ENCODE measurements at regions not wholly inside any gene's neighbourhood (a gene's known extent, or its start where the extent isn't known, plus 50 kb on each side); places are given as distances from the start of the nearest gene placed in this dataset.

DNA sequence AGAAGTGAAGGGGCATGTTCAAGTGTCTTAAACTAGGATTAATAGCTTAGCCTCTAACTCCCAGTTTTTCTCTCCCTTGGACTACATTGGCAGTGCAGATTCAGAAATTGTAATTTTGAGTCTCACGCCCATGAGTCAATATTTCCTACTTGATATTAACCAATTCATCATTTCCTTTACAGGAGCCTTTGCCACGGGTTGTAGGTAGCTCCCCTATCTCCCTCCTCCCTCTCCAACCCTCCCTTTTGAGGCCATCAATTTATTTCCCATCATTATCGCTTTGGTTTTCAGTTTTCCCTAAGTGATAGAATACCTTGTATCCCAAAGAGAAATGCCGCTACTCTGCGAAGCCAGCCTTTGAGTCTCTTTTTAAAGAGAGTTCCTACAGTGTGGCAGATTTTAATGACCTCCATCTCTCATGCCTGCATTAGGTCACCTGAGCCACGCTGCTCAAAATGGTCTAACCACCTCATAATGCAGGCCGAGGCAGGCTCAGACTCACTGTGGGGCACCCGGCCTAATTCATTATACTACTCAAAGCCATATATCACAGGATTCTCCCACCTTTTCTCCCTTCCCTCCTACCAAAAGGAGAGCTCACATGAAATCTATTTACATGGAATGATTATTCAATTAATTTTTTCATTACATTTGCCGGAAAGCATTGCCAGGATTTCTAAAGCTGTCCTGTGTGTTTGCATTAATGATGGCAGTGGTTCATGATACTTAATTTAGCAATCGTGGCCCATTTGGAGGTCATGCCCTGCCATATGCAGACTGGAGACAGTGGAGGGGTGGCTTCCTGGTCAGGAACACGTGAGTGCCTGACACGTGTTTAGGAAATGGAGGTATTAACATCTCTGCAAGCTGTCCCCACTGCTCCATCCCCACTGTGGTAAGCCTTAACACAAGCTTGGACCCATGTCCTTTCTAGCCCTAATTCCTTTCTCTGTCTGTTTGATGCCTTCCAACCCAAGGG lies 448.2 kb upstream of the AUTS2 start:
- H3K4me3 ChIP-seq (ENCODE audit: low read depth, low read length): no peak overlapping the region
- no peak for DNase-seq
- no peaks in the 10 kb centered on the region for H3K36me3 ChIP-seq

DNA sequence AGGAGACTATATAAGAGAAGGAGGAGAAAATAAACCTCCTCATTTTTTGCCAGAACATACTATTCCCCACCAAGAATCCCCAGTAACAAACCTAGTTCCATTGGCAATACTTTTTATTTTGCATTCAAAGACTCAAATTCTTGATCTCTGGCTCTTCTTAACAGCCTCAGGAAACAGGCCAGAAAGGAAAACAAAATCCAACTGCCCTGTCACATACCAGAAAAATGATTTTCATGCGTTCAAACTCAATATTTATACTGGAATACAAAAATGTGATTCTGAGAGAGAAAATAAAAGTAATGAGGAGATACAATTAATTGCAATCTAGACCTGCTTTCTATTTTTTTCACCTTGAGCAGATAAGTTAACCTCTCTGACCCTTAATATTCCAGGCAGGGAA lies 435.9 kb upstream of the AUTS2 start:
- TF ChIP-seq, protein P1, sequence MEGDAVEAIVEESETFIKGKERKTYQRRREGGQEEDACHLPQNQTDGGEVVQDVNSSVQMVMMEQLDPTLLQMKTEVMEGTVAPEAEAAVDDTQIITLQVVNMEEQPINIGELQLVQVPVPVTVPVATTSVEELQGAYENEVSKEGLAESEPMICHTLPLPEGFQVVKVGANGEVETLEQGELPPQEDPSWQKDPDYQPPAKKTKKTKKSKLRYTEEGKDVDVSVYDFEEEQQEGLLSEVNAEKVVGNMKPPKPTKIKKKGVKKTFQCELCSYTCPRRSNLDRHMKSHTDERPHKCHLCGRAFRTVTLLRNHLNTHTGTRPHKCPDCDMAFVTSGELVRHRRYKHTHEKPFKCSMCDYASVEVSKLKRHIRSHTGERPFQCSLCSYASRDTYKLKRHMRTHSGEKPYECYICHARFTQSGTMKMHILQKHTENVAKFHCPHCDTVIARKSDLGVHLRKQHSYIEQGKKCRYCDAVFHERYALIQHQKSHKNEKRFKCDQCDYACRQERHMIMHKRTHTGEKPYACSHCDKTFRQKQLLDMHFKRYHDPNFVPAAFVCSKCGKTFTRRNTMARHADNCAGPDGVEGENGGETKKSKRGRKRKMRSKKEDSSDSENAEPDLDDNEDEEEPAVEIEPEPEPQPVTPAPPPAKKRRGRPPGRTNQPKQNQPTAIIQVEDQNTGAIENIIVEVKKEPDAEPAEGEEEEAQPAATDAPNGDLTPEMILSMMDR (IDR thresholded peaks at IDR 0.05; ENCODE audit: low read depth, low read length): no peak

More for the DNA sequence above, 448.2 kb upstream of the AUTS2 start:
- Histone ChIP-seq H3K27me3 (no peaks in the 10 kb centered on the region), H3K9me3 (no peaks in the 10 kb centered on the region), H3K4me1 (no peaks in the 10 kb centered on the region)
- TF ChIP-seq, protein P1 (IDR thresholded peaks at IDR 0.05; ENCODE audit: low read depth, low read length): no peak

DNA sequence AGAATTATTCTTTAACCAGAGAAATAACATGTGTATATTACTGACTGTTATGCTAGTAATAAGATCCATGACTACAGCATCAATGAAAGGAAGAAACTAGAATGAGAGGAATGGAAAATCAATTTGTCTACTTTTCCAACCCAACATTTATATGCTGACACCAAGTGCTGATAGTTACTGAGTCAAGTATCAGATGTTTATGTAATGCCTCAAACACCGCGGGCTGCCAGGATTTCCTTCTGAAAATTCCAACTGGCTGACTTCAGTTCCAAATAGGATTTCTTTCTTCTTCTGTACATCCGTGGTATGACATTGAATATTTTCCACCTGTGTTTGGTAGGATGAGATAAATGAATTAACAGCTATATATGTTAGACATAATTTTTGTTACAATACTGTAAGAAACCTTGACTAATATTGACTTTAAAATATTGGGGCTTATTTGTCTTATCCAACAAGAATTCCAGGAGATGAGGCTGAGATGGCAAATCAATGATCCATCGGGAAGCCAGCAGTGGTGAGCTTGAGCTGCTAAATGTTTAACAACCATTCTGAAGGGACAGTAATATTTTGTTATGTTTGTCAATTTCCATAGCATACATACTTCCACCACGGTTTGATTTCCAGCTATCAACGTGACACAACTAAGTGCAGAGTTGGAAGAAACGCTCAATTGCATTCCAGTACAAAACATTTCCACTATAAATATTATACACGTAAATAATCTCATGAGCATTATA lies 435.2 kb upstream of the AUTS2 start:
- Histone ChIP-seq H3K9me3 (no peaks in the 10 kb centered on the region), H3K4me1 (no peaks in the 10 kb centered on the region), H3K36me3 (no peaks in the 10 kb centered on the region), H3K27me3 (no peaks in the 10 kb centered on the region), H3K4me3 (ENCODE audit: low read depth, low read length) (no peak overlapping the region)
- no peak for DNase-seq
- TF ChIP-seq, protein P1 (IDR thresholded peaks at IDR 0.05; ENCODE audit: low read depth, low read length): no peak

More for the DNA sequence above, 435.9 kb upstream of the AUTS2 start:
- no peaks in the 10 kb centered on the region for H3K9me3 ChIP-seq
- no peak for DNase-seq
- H3K27me3 ChIP-seq: no peaks in the 10 kb centered on the region
- no peaks in the 10 kb centered on the region for H3K4me1 ChIP-seq
- H3K36me3 ChIP-seq: no peaks in the 10 kb centered on the region
- H3K4me3 ChIP-seq (ENCODE audit: low read depth, low read length): no peak overlapping the region

DNA sequence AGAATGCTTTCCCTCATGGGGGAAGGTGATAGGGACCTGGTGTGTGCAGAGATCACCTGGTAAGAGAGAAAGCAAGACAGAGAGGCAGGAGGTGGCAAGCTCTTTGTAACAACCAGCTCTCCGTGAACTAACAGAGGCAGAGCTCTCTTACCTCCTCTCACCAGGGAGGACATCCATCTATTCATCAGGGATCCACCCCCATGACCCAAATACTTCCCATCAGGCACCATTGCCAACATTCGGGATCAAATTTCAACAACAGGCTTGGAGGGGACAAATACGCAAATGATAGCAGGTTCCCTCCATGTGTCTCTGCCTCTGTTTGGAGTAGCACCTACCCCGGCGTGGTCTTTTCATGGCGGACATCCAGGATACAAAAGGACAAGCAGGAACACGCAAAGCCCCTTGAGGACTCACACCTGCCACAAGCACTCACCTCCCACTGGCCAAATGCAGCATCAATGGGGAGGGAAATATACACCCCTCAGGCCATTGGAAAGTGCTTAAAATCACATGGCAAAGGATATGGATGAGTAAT lies 431.2 kb upstream of the AUTS2 start:
- TF ChIP-seq, protein P1 (IDR thresholded peaks at IDR 0.05; ENCODE audit: low read depth, low read length): no peak
- no peak for DNase-seq
- Histone ChIP-seq H3K9me3 (no peaks in the 10 kb centered on the region), H3K4me3 (ENCODE audit: low read depth, low read length) (no peak overlapping the region), H3K27me3 (no peaks in the 10 kb centered on the region), H3K36me3 (no peaks in the 10 kb centered on the region), H3K4me1 (no peaks in the 10 kb centered on the region)

DNA sequence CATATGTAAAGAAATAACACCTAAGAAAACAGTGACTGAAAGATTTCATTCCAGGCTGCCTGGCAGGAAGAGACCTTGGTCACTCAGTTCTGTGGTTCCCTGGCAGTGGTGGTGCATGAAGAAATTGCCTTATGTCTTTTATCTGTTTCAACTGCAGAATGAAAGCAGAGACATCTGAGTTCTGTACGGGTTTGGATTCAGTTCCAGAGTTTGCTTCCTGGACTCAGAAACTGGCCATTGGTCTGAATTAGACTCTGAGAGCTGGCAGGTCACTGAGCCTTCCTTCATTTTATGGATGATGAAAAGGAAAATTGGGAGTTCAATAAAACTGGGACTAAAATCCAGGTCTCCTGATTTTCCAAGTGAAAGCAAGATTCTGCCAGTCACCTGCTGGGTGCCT lies 428.9 kb upstream of the AUTS2 start:
- no peak for DNase-seq
- Histone ChIP-seq H3K9me3 (no peaks in the 10 kb centered on the region), H3K27me3 (no peaks in the 10 kb centered on the region), H3K4me3 (ENCODE audit: low read depth, low read length) (no peak overlapping the region), H3K4me1 (no peaks in the 10 kb centered on the region), H3K36me3 (no peaks in the 10 kb centered on the region)
- TF ChIP-seq, protein P1 (IDR thresholded peaks at IDR 0.05; ENCODE audit: low read depth, low read length): no peak
